Coronary artery (tissue), 2 donors: ENCODE measurements at regions not wholly inside any gene's neighbourhood (a gene's known extent, or its start where the extent isn't known, plus 50 kb on each side); places are given as distances from the start of the nearest gene placed in this dataset.

ENCODE experiments used
- DNase-seq: peaks from one replicate; pipeline ENCODE4 v3.0.0-alpha.2; 2017; ENCODE audit warnings: low spot score
- H3K27ac ChIP-seq, 2 donors: fragments of 200-600 bp; sonication (generic); one replicate each; pipeline ENCODE4 v1.5.1; 2016 to 2019
- H3K4me3 ChIP-seq: fragments of 200-600 bp; sonication (generic); 2 replicates; pipeline ENCODE4 v1.5.1; 2016; ENCODE audit warnings: mild to moderate bottlenecking, moderate library complexity
- TF ChIP-seq, protein P1 (sequence below): fragments of 200-600 bp; sonication (generic); IDR thresholded peaks from one replicate; pipeline ENCODE4 v1.5.1; 2019; ENCODE audit warnings: antibody characterized with exemption

DNA sequence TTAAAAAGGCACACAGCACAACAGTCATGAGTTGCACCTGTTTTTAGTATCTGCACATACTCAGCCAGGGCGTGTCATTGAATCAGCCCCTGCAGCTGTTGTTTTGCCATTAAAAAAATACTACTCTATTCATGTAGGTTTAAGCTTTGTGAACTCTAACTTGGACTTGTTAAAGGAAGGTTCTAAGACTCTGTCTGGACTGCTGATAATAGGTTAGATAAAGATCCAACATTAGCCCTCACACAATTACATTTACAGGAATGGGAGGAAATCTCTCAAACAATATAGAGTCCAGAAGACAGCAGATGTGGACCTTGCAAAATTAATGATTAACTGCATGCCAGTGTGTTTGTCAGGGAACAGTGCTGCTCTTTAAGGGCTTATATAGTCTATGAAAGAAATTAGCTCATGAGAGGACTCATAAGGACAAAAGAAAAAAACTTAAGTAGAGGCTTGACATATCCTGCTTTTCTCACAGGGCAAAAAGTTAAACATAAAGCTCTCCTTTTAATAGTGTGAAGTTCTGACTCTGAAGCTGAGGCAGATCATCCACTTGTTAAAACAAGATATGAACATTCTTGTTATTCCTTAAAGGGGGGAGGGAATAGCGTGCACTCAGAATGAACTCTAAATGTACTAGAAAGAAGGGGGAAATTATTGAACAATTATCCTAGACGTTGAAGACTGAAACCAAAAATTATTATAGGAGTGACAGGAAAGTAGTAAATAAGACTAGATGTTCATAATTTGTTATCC is 243.6 kb downstream of the NDFIP2 start:
- TF ChIP-seq, protein P1, sequence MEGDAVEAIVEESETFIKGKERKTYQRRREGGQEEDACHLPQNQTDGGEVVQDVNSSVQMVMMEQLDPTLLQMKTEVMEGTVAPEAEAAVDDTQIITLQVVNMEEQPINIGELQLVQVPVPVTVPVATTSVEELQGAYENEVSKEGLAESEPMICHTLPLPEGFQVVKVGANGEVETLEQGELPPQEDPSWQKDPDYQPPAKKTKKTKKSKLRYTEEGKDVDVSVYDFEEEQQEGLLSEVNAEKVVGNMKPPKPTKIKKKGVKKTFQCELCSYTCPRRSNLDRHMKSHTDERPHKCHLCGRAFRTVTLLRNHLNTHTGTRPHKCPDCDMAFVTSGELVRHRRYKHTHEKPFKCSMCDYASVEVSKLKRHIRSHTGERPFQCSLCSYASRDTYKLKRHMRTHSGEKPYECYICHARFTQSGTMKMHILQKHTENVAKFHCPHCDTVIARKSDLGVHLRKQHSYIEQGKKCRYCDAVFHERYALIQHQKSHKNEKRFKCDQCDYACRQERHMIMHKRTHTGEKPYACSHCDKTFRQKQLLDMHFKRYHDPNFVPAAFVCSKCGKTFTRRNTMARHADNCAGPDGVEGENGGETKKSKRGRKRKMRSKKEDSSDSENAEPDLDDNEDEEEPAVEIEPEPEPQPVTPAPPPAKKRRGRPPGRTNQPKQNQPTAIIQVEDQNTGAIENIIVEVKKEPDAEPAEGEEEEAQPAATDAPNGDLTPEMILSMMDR = no peak
- no peak for DNase-seq
- H3K4me3 ChIP-seq = no peak overlapping the region
- H3K27ac ChIP-seq = no peak overlapping the region

DNA sequence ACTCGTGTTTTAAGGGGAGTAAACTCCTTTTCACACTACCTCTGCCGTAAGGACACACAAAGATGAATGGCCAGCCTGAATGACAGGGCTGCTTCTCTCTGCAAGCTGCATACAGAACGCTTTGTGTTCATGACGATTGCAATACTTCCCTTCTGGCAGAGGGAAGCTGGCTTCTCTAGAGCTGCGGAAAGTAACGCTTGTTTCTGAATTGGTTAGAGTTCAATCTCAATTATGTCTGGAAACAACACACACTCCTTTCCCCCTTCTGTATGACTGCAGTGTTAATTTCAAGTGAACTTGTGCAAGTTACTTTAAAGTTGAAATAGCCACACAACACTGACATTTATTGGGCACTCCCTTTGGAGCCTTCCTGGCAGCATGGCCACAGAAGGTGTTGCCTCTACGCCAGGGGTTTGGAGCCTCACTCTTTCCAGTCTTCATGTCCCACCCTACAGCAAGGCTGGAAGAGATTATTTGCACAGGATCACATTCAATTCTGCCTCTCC is 242.6 kb downstream of the NDFIP2 start:
- no peak overlapping the region for H3K4me3 ChIP-seq
- no peak for DNase-seq
- TF ChIP-seq, protein P1 = no peak
- no peak overlapping the region for H3K27ac ChIP-seq

DNA sequence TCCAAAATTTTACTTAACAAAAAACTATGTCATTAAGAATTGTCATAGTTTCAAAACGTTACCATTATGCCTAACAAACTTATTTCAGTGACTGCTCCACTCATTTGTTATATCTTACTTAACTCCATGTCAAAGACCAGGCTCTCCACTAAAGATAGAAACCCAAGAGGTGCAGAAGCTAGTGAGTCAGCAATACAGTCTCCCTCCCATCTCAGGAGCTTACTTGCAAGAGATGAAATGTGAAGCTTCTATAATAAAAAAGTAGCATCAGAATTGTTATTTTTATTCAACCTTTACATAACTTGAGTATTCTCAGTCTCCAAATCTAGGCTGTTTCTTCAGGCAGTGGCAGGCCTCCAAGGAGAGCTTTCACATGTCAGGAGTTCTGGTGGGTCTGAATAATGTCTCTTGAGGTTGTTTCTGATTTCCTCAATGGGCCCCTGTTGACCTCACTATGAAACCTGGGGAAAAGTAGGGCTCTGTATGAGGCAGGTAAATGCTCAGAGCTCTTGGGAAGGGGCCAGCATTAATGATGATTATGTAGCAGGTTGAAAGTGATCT is 242.0 kb downstream of the NDFIP2 start:
- H3K4me3 ChIP-seq = no peak overlapping the region
- no peak overlapping the region for H3K27ac ChIP-seq
- TF ChIP-seq, protein P1 = no peak
- no peak for DNase-seq

DNA sequence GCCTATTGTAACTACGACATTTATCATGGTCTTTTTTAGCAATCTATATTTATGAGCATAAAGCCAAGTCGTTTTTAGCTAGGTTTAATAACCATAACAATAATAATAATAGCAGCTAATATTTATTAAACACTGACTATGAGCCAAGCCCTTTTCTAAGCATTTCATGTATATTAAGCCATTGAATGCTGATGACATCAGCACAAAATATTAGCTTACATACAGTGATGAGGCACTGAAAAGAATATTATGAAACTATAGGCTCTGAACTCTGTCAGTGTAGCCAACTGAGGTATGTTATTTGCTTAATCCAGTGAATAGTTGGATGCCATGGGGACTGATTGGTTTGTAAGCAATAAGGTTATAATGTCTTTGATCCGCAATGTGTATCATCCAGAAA is 235.2 kb downstream of the NDFIP2 start:
- TF ChIP-seq, protein P1 = no peak
- H3K27ac ChIP-seq = no peak overlapping the region
- no peak for DNase-seq
- no peak overlapping the region for H3K4me3 ChIP-seq

DNA sequence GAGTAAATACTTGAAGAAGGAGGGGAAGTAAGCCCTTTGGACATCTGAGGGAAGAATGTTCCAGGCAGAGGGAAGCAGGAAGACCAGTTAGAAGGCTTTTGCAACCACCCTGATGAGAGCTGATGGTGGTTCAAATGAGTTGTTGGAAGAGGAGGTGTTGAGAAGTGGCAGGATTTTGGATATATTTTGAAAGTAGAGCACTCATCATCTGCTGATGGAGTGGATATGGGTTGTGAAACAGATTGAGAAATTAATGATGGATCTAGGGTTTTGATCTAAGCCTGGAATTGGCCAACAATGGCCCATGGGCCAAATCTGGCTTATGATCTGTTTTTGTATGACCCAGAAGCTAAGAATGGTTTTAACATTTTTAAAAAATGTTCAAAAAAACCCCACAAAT is 230.7 kb downstream of the NDFIP2 start:
- TF ChIP-seq, protein P1 = no peak
- no peak for DNase-seq
- no peak overlapping the region for H3K27ac ChIP-seq
- H3K4me3 ChIP-seq = no peak overlapping the region

DNA sequence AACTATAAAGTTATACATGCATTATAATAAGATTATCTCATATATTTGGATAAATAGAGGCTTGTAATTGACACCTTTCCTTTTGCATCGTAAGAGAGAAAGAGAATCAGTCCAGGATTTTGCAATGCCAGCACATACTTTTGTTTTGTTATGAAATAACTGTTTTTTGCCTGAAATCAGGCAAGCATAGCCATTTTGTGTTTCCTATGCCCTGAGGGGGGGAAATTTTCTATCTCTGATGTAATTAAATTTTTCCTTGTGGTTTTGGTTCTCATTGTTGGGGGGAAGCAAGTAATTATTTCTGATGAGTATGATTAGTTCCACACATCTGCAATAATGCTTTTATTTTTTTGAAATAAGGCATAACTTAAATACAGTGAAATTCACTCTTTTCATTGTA is 229.4 kb downstream of the NDFIP2 start:
- TF ChIP-seq, protein P1 = no peak
- H3K4me3 ChIP-seq = no peak overlapping the region
- H3K27ac ChIP-seq = no peak overlapping the region
- no peak for DNase-seq

DNA sequence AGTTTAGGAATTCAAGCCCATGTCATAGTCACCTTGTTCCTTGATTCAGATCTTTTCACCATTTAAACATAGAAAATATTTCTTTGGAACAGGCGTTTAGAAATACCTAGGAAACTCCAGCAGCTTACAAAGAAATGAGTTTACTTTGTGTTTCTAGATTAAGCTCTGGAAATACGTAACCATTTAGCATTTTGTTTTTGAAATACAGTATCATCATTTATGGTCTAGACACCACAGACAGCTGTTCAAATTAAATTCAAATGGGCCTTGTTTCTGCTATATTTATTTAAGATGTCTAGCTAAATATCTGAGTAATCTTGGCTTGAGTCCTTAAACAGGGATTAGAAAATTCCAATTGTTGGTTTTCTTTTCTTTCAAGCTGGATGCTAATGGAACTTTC is 228.5 kb downstream of the NDFIP2 start:
- Histone ChIP-seq H3K4me3 (no peak overlapping the region), H3K27ac (no peak overlapping the region)
- TF ChIP-seq, protein P1 = no peak
- no peak for DNase-seq
